NCI-H1105 treated with DMSO at 0.1 percent for 48 hours (cell line): ENCODE measurements at regions not wholly inside any gene's neighbourhood (a gene's known extent, or its start where the extent isn't known, plus 50 kb on each side); places are given as distances from the start of the nearest gene placed in this dataset.
"Not testable (repeated sequence)": the region's sequence is repeated elsewhere in the genome, so short reads cannot be mapped to it uniquely, and the experiment has no call there.

ENCODE experiments used
- DNase-seq: peaks from one replicate; lab custom pipeline; 2025; lab: John Stamatoyannopoulos, UW

GRCh38 chr17:21517538-21518293 is 141.6 kb downstream of the KCNJ12 start:
- no peak for DNase-seq

GRCh38 chr17:21522755-21523336 is 146.7 kb downstream of the KCNJ12 start:
- no peak for DNase-seq

GRCh38 chr17:21523497-21524210 is 147.5 kb downstream of the KCNJ12 start:
- DNase-seq, result no peak

GRCh38 chr17:21524211-21524591 is 148.0 kb downstream of the KCNJ12 start:
- no peak for DNase-seq

- DNase-seq, result no peak
These were observed 149.4 kb downstream of the KCNJ12 start for GRCh38 chr17:21525464-21526130.

GRCh38 chr17:21528031-21528695 is 152.0 kb downstream of the KCNJ12 start:
- no peak for DNase-seq

- DNase-seq, result no peak
These were observed 154.2 kb downstream of the KCNJ12 start for GRCh38 chr17:21530311-21530710.

- DNase-seq, result no peak
These were observed 154.7 kb downstream of the KCNJ12 start for GRCh38 chr17:21530841-21531240.

- no peak for DNase-seq
These were observed 156.7 kb downstream of the KCNJ12 start for GRCh38 chr17:21532763-21533385.

GRCh38 chr17:21535686-21536375 is 156.5 kb upstream of the KCNJ18 start:
- no peak for DNase-seq

- DNase-seq, result no peak
These were observed 155.0 kb upstream of the KCNJ18 start for GRCh38 chr17:21537302-21537701.

GRCh38 chr17:21538615-21539014 is 153.7 kb upstream of the KCNJ18 start:
- DNase-seq, result no peak

- DNase-seq, result no peak
These were observed 153.2 kb upstream of the KCNJ18 start for GRCh38 chr17:21539146-21539545.

- no peak for DNase-seq
These were observed 151.8 kb upstream of the KCNJ18 start for GRCh38 chr17:21540502-21540901.

- DNase-seq, result no peak
These were observed 150.3 kb upstream of the KCNJ18 start for GRCh38 chr17:21542070-21542469.

GRCh38 chr17:21542991-21543390 is 149.3 kb upstream of the KCNJ18 start:
- no peak for DNase-seq

GRCh38 chr17:21545064-21545463 is 147.3 kb upstream of the KCNJ18 start:
- no peak for DNase-seq

GRCh38 chr17:21548236-21548635 is 144.1 kb upstream of the KCNJ18 start:
- DNase-seq, result no peak

- no peak for DNase-seq
These were observed 143.1 kb upstream of the KCNJ18 start for GRCh38 chr17:21549107-21549687.

GRCh38 chr17:21550031-21550430 is 142.3 kb upstream of the KCNJ18 start:
- not testable (repeated sequence) for DNase-seq
